IMR-90 (cell line): ENCODE measurements at regions not wholly inside any gene's neighbourhood (a gene's known extent, or its start where the extent isn't known, plus 50 kb on each side); places are given as distances from the start of the nearest gene placed in this dataset.

Source experiments
- ATAC-seq: fragments of 200-7000 bp; cut with Tn5 transposase; 2 replicates; pipeline ENCODE4 v1.9.1; 2020; ENCODE audit warnings: low read depth, mild to moderate bottlenecking, moderate library complexity
- BruUV-seq: library from RNA; stranded (reverse); fragments of 400-500 nt; replicated peaks from 2 replicates; lab custom pipeline; 2021; lab: Mats Ljungman, UMichigan
- CTCF ChIA-PET: fragments of 300-600 bp; formaldehyde crosslinking; extraction: SDS; loops from one replicate; lab custom pipeline; 2021; ENCODE audit warnings: antibody characterized with exemption; lab: Yijun Ruan, JAX
- POLR2A ChIA-PET: fragments of 300-600 bp; sonication (Branson Sonifier 250); formaldehyde crosslinking; loops from one replicate; lab custom pipeline; 2022; ENCODE audit warnings: antibody characterized with exemption; ENCODE audit not compliant: unreplicated experiment; lab: Charles Lee
- DNase-seq: peaks from one replicate; pipeline ENCODE4 v3.0.0; 2013
- H2AFZ ChIP-seq: replicated peaks from 2 replicates; pipeline ENCODE3; 2013; ENCODE audit warnings: low read length, mild to moderate bottlenecking; ENCODE audit not compliant: poor library complexity
- H2AK5ac ChIP-seq: 2 replicates; pipeline ENCODE4 v1.6.1; 2013; ENCODE audit warnings: low read depth, low read length, inconsistent platforms
- H2AK9ac ChIP-seq: replicated peaks from 2 replicates; pipeline ENCODE3; 2013; ENCODE audit warnings: mild to moderate bottlenecking, low read depth, low read length, moderate library complexity; ENCODE audit not compliant: poor library complexity
- H2BK120ac ChIP-seq: 2 replicates; pipeline ENCODE4 v1.6.1; 2013; ENCODE audit warnings: low read depth, low read length, inconsistent platforms
- H2BK15ac ChIP-seq: 3 replicates; pipeline ENCODE4 v1.6.1; 2013; ENCODE audit warnings: low read depth, low read length, inconsistent platforms
- H2BK20ac ChIP-seq: 2 replicates; pipeline ENCODE4 v1.6.1; 2013; ENCODE audit warnings: low read depth, mild to moderate bottlenecking, inconsistent platforms, low read length, moderate library complexity
- H2BK5ac ChIP-seq: 2 replicates; pipeline ENCODE4 v1.6.1; 2013; ENCODE audit warnings: mild to moderate bottlenecking, low read depth, low read length, inconsistent platforms; ENCODE audit not compliant: poor library complexity, severe bottlenecking
- H3K14ac ChIP-seq: replicated peaks from 2 replicates; pipeline ENCODE4 v1.6.1; 2013; ENCODE audit warnings: low read depth, low read length, inconsistent platforms
- H3K18ac ChIP-seq: 2 replicates; pipeline ENCODE4 v1.6.1; 2013; ENCODE audit warnings: low read depth, low read length, control low read depth
- H3K23ac ChIP-seq: 2 replicates; pipeline ENCODE4 v1.6.1; 2013; ENCODE audit warnings: low read depth, low read length, inconsistent platforms
- H3K27ac ChIP-seq: 2 replicates; pipeline ENCODE4 v1.5.1; 2013; ENCODE audit warnings: mild to moderate bottlenecking, control low read depth, low read length; ENCODE audit not compliant: insufficient read depth
- H3K27me3 ChIP-seq: 2 replicates; pipeline ENCODE4 v1.6.1; 2013; ENCODE audit warnings: low read length; ENCODE audit not compliant: control insufficient read depth, insufficient read depth
- H3K36me3 ChIP-seq: 2 replicates; pipeline ENCODE4 v1.6.1; 2013; ENCODE audit warnings: low read length, mixed read lengths; ENCODE audit not compliant: control insufficient read depth, insufficient read depth
- H3K4ac ChIP-seq: 2 replicates; pipeline ENCODE4 v1.6.1; 2013; ENCODE audit warnings: low read depth, low read length, inconsistent platforms
- H3K4me1 ChIP-seq: 2 replicates; pipeline ENCODE4 v1.6.1; 2013; ENCODE audit warnings: low read length, mixed read lengths; ENCODE audit not compliant: control insufficient read depth, insufficient read depth
- H3K4me2 ChIP-seq: 2 replicates; pipeline ENCODE4 v1.6.1; 2013; ENCODE audit warnings: low read depth, mild to moderate bottlenecking, control low read depth, low read length, moderate library complexity
- H3K4me3 ChIP-seq: 2 replicates; pipeline ENCODE4 v1.5.1; 2013; ENCODE audit warnings: low read depth, mild to moderate bottlenecking, control low read depth, low read length, moderate library complexity; ENCODE audit not compliant: insufficient read depth
- H3K56ac ChIP-seq: 2 replicates; pipeline ENCODE4 v1.6.1; 2013; ENCODE audit warnings: low read length, inconsistent platforms; ENCODE audit not compliant: insufficient read depth; ENCODE audit errors: extremely low read depth
- H3K79me1 ChIP-seq, 2 experiments: 2 replicates each; pipeline ENCODE4 v1.6.1; 2013; ENCODE audit warnings: low read length in 2 of 2, inconsistent platforms in 1 of 2, low read depth in 1 of 2
- H3K9ac ChIP-seq: 2 replicates; pipeline ENCODE4 v1.6.1; 2013; ENCODE audit warnings: low read depth, low read length, control low read depth
- H3K9me1 ChIP-seq: 2 replicates; pipeline ENCODE4 v1.6.1; 2013; ENCODE audit warnings: low read length, inconsistent platforms; ENCODE audit not compliant: insufficient read depth
- H3K9me3 ChIP-seq: 2 replicates; pipeline ENCODE4 v1.6.1; 2013; ENCODE audit warnings: low read length; ENCODE audit not compliant: control insufficient read depth, insufficient read depth
- H4K20me1 ChIP-seq: 2 replicates; pipeline ENCODE4 v1.6.1; 2013; ENCODE audit warnings: low read length, inconsistent platforms; ENCODE audit not compliant: insufficient read depth
- H4K5ac ChIP-seq: 2 replicates; pipeline ENCODE4 v1.6.1; 2013; ENCODE audit warnings: mild to moderate bottlenecking, low read depth, low read length, control low read depth
- H4K8ac ChIP-seq, 2 experiments: 2 replicates each; pipeline ENCODE4 v1.6.1; 2013; ENCODE audit warnings: low read depth in 2 of 2, low read length in 2 of 2, control low read depth in 1 of 2, inconsistent platforms in 1 of 2
- H4K91ac ChIP-seq: 2 replicates; pipeline ENCODE4 v1.6.1; 2013; ENCODE audit warnings: low read depth, low read length, inconsistent platforms; ENCODE audit not compliant: insufficient read depth
- WGBS, 2 experiments: methylation state at CpG; one replicate each; pipeline versions ENCODE4 v1.1.5 to v1.1.7; 2013; ENCODE audit warnings: missing lambda C conversion rate in 2 of 2; ENCODE audit not compliant: insufficient read length in 1 of 2; ENCODE audit errors: extremely low coverage in 2 of 2; 5-methylcytosine and 5-hydroxymethylcytosine counted together
- dilution Hi-C: fragments of 300-500 bp; cut with HindIII; formaldehyde crosslinking; loops from one replicate; pipeline ENCODE4 v1.14.3; 2018; ENCODE audit warnings: low sequenced_read_pairs; ENCODE audit not compliant: unreplicated experiment
- in situ Hi-C: fragments of 300-500 bp; cut with MboI; formaldehyde crosslinking; loops from 3 replicates; pipeline ENCODE4 v1.14.3; 2019; ENCODE audit warnings: low sequenced_read_pairs, inconsistent platforms, mixed read lengths
- intact Hi-C: fragments of 100-400 bp; cut with micrococcal nuclease; formaldehyde crosslinking; loops from 2 replicates; pipeline ENCODE4 v1.10.0; 2022
- TF ChIP-seq, protein P1 (sequence below): fragments of 150-350 bp; IDR thresholded peaks from 2 replicates; pipeline ENCODE4 v1.6.1; 2016; ENCODE audit warnings: low read depth, mild to moderate bottlenecking, low read length, moderate library complexity, borderline replicate concordance
- TF ChIP-seq, protein P2 (sequence below): conservative IDR thresholded peaks from 2 replicates; pipeline ENCODE4 v1.5.1; 2012; ENCODE audit warnings: mild to moderate bottlenecking, low read depth, low read length, improper control_type of control experiment

DNA sequence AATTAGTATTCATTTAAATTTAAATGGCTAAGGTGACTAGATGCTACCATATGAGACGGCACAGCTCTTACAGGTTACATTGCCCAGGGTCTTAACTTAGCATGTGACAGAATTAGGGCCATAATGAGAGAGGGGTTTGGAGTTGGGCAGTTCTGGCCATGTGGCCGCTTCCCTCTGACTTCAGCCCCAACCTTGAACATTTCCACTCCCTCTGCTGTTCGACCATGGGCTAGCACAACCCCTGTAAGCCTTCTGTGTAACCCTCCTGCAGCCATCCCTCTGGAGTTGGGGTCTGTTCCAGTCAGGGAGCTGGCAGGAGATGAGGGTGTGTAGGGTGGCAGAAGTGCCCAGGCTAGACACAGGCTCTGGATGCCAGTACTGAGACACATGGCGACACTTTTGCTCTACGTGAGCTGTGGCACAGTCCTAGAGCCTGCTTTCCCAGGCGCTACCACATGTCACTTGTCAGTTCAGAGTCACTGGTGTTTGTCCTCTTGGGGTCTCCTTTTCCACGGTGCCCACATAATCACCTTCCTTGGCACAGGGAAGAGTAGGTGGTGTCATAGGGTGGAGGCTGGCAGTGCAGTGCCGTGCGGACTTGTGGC is 128.7 kb upstream of the PITX1 start:
- DNase-seq (peak; percentile 5), ATAC-seq (peak; percentile 48)
- Histone ChIP-seq H4K5ac (no peak overlapping the region), H3K4me1 (no peaks in the 10 kb centered on the region), H3K27me3 (peaks cover 21% of the 10 kb centered on the region), H2BK120ac (no peak overlapping the region), H3K36me3 (no peaks in the 10 kb centered on the region), H3K56ac (no peak overlapping the region), H3K14ac (no peak overlapping the region), H3K4me2 (no peak overlapping the region), H4K91ac (no peak overlapping the region), H2BK5ac (no peak overlapping the region), H2BK15ac (no peak overlapping the region), H4K8ac (no peak overlapping the region), H3K9ac (no peak overlapping the region), H3K4me3 (no peak overlapping the region), H3K9me3 (peaks cover 15% of the 10 kb centered on the region), H2BK20ac (no peak overlapping the region), H2AK9ac (no peak overlapping the region), H3K4ac (no peak overlapping the region), H3K9me1 (no peaks in the 10 kb centered on the region), H2AFZ (no peak overlapping the region), H4K20me1 (no peaks in the 10 kb centered on the region), H3K18ac (no peak overlapping the region), H3K79me1 (no peaks in the 10 kb centered on the region), H3K23ac (no peak overlapping the region), H3K27ac (no peak overlapping the region), H2AK5ac (no peak overlapping the region; the same call in 1 of the 2 replicates)
- intact Hi-C loops = no loop called here
- ChIA-PET POLR2A (no interaction called here), CTCF (interaction anchor here (0.7 to 1.5 kb wide), 2 partner anchors 12 to 18 kb away, joined by 3 to 4 read pairs; no protein-coding TSS in a partner anchor)
- BruUV-seq = no TSS peak
- in situ Hi-C loops = no loop called here
- TF ChIP-seq, protein P1, sequence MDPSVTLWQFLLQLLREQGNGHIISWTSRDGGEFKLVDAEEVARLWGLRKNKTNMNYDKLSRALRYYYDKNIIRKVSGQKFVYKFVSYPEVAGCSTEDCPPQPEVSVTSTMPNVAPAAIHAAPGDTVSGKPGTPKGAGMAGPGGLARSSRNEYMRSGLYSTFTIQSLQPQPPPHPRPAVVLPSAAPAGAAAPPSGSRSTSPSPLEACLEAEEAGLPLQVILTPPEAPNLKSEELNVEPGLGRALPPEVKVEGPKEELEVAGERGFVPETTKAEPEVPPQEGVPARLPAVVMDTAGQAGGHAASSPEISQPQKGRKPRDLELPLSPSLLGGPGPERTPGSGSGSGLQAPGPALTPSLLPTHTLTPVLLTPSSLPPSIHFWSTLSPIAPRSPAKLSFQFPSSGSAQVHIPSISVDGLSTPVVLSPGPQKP = no peak
- TF ChIP-seq, protein P2, sequence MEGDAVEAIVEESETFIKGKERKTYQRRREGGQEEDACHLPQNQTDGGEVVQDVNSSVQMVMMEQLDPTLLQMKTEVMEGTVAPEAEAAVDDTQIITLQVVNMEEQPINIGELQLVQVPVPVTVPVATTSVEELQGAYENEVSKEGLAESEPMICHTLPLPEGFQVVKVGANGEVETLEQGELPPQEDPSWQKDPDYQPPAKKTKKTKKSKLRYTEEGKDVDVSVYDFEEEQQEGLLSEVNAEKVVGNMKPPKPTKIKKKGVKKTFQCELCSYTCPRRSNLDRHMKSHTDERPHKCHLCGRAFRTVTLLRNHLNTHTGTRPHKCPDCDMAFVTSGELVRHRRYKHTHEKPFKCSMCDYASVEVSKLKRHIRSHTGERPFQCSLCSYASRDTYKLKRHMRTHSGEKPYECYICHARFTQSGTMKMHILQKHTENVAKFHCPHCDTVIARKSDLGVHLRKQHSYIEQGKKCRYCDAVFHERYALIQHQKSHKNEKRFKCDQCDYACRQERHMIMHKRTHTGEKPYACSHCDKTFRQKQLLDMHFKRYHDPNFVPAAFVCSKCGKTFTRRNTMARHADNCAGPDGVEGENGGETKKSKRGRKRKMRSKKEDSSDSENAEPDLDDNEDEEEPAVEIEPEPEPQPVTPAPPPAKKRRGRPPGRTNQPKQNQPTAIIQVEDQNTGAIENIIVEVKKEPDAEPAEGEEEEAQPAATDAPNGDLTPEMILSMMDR = peak; percentile 27; the same call in 1 of the 2 replicates
- dilution Hi-C loops = no loop called here
- WGBS, 2 experiments = 100% methylated on average over 2 of the region's 9 CpGs; no CpG with 5 or more reads in 1 of the 2 experiments
